Spinal cord (tissue), 9 donors: ENCODE measurements at regions not wholly inside any gene's neighbourhood (a gene's known extent, or its start where the extent isn't known, plus 50 kb on each side); places are given as distances from the start of the nearest gene placed in this dataset.

Source experiments
- DNase-seq, 6 donors: peaks; one replicate each; pipeline versions ENCODE4 v3.0.0 to v3.0.0-alpha.2; 2013 to 2015; ENCODE audit warnings: low spot score in 6 of 6, low read depth in 4 of 6
- H3K27ac ChIP-seq: one replicate; pipeline ENCODE4 v1.5.1; 2013; ENCODE audit warnings: low read depth, low read length, control low read depth
- H3K27me3 ChIP-seq: one replicate; pipeline ENCODE4 v1.6.1; 2013; ENCODE audit warnings: low read length; ENCODE audit not compliant: control insufficient read depth, insufficient read depth
- H3K36me3 ChIP-seq: one replicate; pipeline ENCODE4 v1.6.1; 2013; ENCODE audit warnings: low read length; ENCODE audit not compliant: control insufficient read depth, insufficient read depth
- H3K4me1 ChIP-seq: one replicate; pipeline ENCODE4 v1.6.1; 2013; ENCODE audit warnings: low read length; ENCODE audit not compliant: control insufficient read depth, insufficient read depth
- H3K4me3 ChIP-seq: one replicate; pipeline ENCODE4 v1.5.1; 2013; ENCODE audit warnings: low read depth, low read length, control low read depth
- H3K9me3 ChIP-seq: one replicate; pipeline ENCODE4 v1.6.1; 2013; ENCODE audit warnings: low read length; ENCODE audit not compliant: control insufficient read depth, insufficient read depth
- WGBS: methylation state at CpG from one replicate; pipeline ENCODE4 v1.1.5; 2013; ENCODE audit warnings: missing lambda C conversion rate; ENCODE audit not compliant: insufficient coverage; 5-methylcytosine and 5-hydroxymethylcytosine counted together
- donor health status: healthy.

- no peaks in the 10 kb centered on the region for H3K36me3 ChIP-seq
- H3K27me3 ChIP-seq: no peaks in the 10 kb centered on the region
- H3K9me3 ChIP-seq: peaks cover 7% of the 10 kb centered on the region
- no peak overlapping the region for H3K27ac ChIP-seq
- peaks cover 2% of the 10 kb centered on the region for H3K4me1 ChIP-seq
- no peak for DNase-seq
- H3K4me3 ChIP-seq: no peak overlapping the region
These were observed 274.0 kb downstream of the TFCP2L1 start for GRCh38 chr2:121010998-121011397.

GRCh38 chr2:121014876-121015275 lies 270.1 kb downstream of the TFCP2L1 start:
- H3K27ac ChIP-seq: no peak overlapping the region
- H3K9me3 ChIP-seq: peaks cover 7% of the 10 kb centered on the region
- no peak for DNase-seq
- H3K36me3 ChIP-seq: no peaks in the 10 kb centered on the region
- 71% methylated on average over 1 of the region's 3 CpGs for WGBS
- peaks cover 17% of the 10 kb centered on the region for H3K4me1 ChIP-seq
- no peak overlapping the region for H3K4me3 ChIP-seq
- peaks cover 2% of the 10 kb centered on the region for H3K27me3 ChIP-seq

GRCh38 chr2:121015971-121016485 lies 269.0 kb downstream of the TFCP2L1 start:
- peaks cover 2% of the 10 kb centered on the region for H3K27me3 ChIP-seq
- WGBS: no CpG with 5 or more reads among the region's 7 CpGs
- H3K36me3 ChIP-seq: no peaks in the 10 kb centered on the region
- H3K9me3 ChIP-seq: peaks cover 7% of the 10 kb centered on the region
- DNase-seq: peak in 1 of 6 donors; percentile 23
- peaks cover 17% of the 10 kb centered on the region for H3K4me1 ChIP-seq
- no peak overlapping the region for H3K4me3 ChIP-seq
- no peak overlapping the region for H3K27ac ChIP-seq

GRCh38 chr2:121017396-121017795 lies 267.6 kb downstream of the TFCP2L1 start:
- H3K36me3 ChIP-seq: no peaks in the 10 kb centered on the region
- H3K9me3 ChIP-seq: peaks cover 3% of the 10 kb centered on the region
- no peak overlapping the region for H3K4me3 ChIP-seq
- peaks cover 2% of the 10 kb centered on the region for H3K27me3 ChIP-seq
- H3K4me1 ChIP-seq: peaks cover 25% of the 10 kb centered on the region
- no peak overlapping the region for H3K27ac ChIP-seq
- 46% methylated on average over 6 of the region's 7 CpGs for WGBS
- peak in 2 of 6 donors; percentile 37 to 62 for DNase-seq

- H3K4me1 ChIP-seq: peaks cover 25% of the 10 kb centered on the region
- no peaks in the 10 kb centered on the region for H3K36me3 ChIP-seq
- H3K27me3 ChIP-seq: peaks cover 2% of the 10 kb centered on the region
- H3K27ac ChIP-seq: peak overlapping the region; percentile 76
- DNase-seq: peak in 4 of 6 donors; percentile 17 to 81 (median 44)
- H3K4me3 ChIP-seq: peak overlapping the region; percentile 33
- peaks cover 3% of the 10 kb centered on the region for H3K9me3 ChIP-seq
- WGBS: 54% methylated on average over 40 of the region's 45 CpGs
These were observed 266.6 kb downstream of the TFCP2L1 start for GRCh38 chr2:121018136-121019061.

GRCh38 chr2:121019071-121019470 lies 265.9 kb downstream of the TFCP2L1 start:
- DNase-seq: peak in 3 of 6 donors; percentile 18 to 67 (median 47)
- 42% methylated on average over 12 of the region's 12 CpGs for WGBS
- H3K27ac ChIP-seq: peak overlapping the region; percentile 76

GRCh38 chr2:121019756-121020155 lies 265.2 kb downstream of the TFCP2L1 start:
- WGBS: 78% methylated on average over 5 of the region's 7 CpGs
- Histone ChIP-seq H3K36me3 (no peaks in the 10 kb centered on the region), H3K27ac (no peak overlapping the region), H3K9me3 (peaks cover 1% of the 10 kb centered on the region), H3K4me1 (peaks cover 25% of the 10 kb centered on the region), H3K4me3 (no peak overlapping the region), H3K27me3 (peaks cover 2% of the 10 kb centered on the region)
- no peak for DNase-seq

More at GRCh38 chr2:121019071-121019470, 265.9 kb downstream of the TFCP2L1 start:
- H3K9me3 ChIP-seq: peaks cover 3% of the 10 kb centered on the region
- H3K27me3 ChIP-seq: peaks cover 2% of the 10 kb centered on the region
- H3K4me1 ChIP-seq: peaks cover 25% of the 10 kb centered on the region
- no peaks in the 10 kb centered on the region for H3K36me3 ChIP-seq
- peak overlapping the region; percentile 33 for H3K4me3 ChIP-seq

GRCh38 chr2:121021685-121022084 lies 263.3 kb downstream of the TFCP2L1 start:
- 42% methylated on average over 4 of the region's 7 CpGs for WGBS
- no peak for DNase-seq
- Histone ChIP-seq H3K27me3 (peaks cover 2% of the 10 kb centered on the region), H3K27ac (no peak overlapping the region), H3K4me1 (peaks cover 25% of the 10 kb centered on the region), H3K4me3 (no peak overlapping the region), H3K36me3 (no peaks in the 10 kb centered on the region), H3K9me3 (no peaks in the 10 kb centered on the region)

- H3K9me3 ChIP-seq: no peaks in the 10 kb centered on the region
- H3K27me3 ChIP-seq: no peaks in the 10 kb centered on the region
- WGBS: no CpG with 5 or more reads among the region's 1 CpG
- no peak overlapping the region for H3K4me3 ChIP-seq
- H3K4me1 ChIP-seq: no peaks in the 10 kb centered on the region
- DNase-seq: no peak
- no peak overlapping the region for H3K27ac ChIP-seq
- no peaks in the 10 kb centered on the region for H3K36me3 ChIP-seq
These were observed 256.4 kb downstream of the TFCP2L1 start for GRCh38 chr2:121028577-121028976.

- Histone ChIP-seq H3K27ac (no peak overlapping the region), H3K36me3 (no peaks in the 10 kb centered on the region), H3K4me3 (no peak overlapping the region), H3K9me3 (no peaks in the 10 kb centered on the region), H3K27me3 (no peaks in the 10 kb centered on the region), H3K4me1 (no peaks in the 10 kb centered on the region)
- DNase-seq: no peak
- no CpG with 5 or more reads among the region's 3 CpGs for WGBS
These were observed 254.5 kb downstream of the TFCP2L1 start for GRCh38 chr2:121030523-121030922.
